HEK293 (cell line): ENCODE measurements at regions not wholly inside any gene's neighbourhood (a gene's known extent, or its start where the extent isn't known, plus 50 kb on each side); places are given as distances from the start of the nearest gene placed in this dataset.

Experiments used
- CTCF ChIA-PET: fragments of 350-600 bp; formaldehyde crosslinking; extraction: SDS; loops from one replicate; lab custom pipeline; 2021; ENCODE audit warnings: antibody characterized with exemption; lab: Yijun Ruan, JAX
- POLR2A ChIA-PET: fragments of 300-600 bp; formaldehyde crosslinking; extraction: SDS; loops from one replicate; lab custom pipeline; 2020; ENCODE audit warnings: antibody characterized with exemption, inconsistent platforms; lab: Yijun Ruan, JAX
- H3K27ac ChIP-seq: fragments of 200-500 bp; sonication (Bioruptor generic); 2 replicates; pipeline ENCODE4 v1.5.1; 2014; ENCODE audit warnings: low read depth, low read length, control low read depth, inconsistent platforms; ENCODE audit errors: extremely low read depth
- H3K36me3 ChIP-seq, 2 experiments: fragments of 200-500 bp in 1 of 2; sonication (Bioruptor generic) in 1 of 2; 1 replicate in 1 of 2; 2 replicates in 1 of 2; pipeline ENCODE4 v1.5.1; 2014 to 2017; ENCODE audit warnings: inconsistent platforms in 2 of 2, low read length in 2 of 2; ENCODE audit not compliant: control insufficient read depth in 2 of 2, insufficient read depth in 1 of 2
- H3K4me1 ChIP-seq: fragments of 200-500 bp; sonication (Bioruptor generic); 2 replicates; pipeline ENCODE4 v1.5.1; 2014; ENCODE audit warnings: mild to moderate bottlenecking, low read length, inconsistent platforms; ENCODE audit not compliant: control insufficient read depth, insufficient read depth
- H3K4me3 ChIP-seq: 2 replicates; pipeline ENCODE4 v1.5.1; 2011; ENCODE audit warnings: low read depth, mild to moderate bottlenecking, control low read depth, low read length, moderate library complexity
- H3K9me3 ChIP-seq: fragments of 200-500 bp; sonication (Bioruptor generic); 2 replicates; pipeline ENCODE4 v1.5.1; 2014; ENCODE audit warnings: low read depth, low read length, inconsistent platforms; ENCODE audit not compliant: control insufficient read depth, insufficient read depth
- BCL11B ChIP-seq: fragments of 450-650 bp; formaldehyde crosslinking; IDR thresholded peaks from 2 replicates; pipeline ENCODE4 v1.5.1; 2016; ENCODE audit warnings: low read depth, missing biosample characterization, missing genetic modification characterization
- BCL6B ChIP-seq: fragments of 450-650 bp; formaldehyde crosslinking; IDR thresholded peaks from 2 replicates; pipeline ENCODE4 v1.5.1; 2017; ENCODE audit warnings: missing biosample characterization, missing genetic modification characterization
- GLIS1 ChIP-seq: fragments of 450-650 bp; formaldehyde crosslinking; IDR thresholded peaks from 2 replicates; pipeline ENCODE4 v1.5.1; 2016; ENCODE audit warnings: missing biosample characterization, missing genetic modification characterization
- IKZF3 ChIP-seq: fragments of 450-650 bp; IDR thresholded peaks from 2 replicates; pipeline ENCODE4 v1.5.0; 2018; ENCODE audit warnings: missing biosample characterization, mild to moderate bottlenecking, missing genetic modification characterization, moderate library complexity
- REST ChIP-seq: fragments of 450-650 bp; formaldehyde crosslinking; IDR thresholded peaks from 2 replicates; pipeline ENCODE4 v1.5.1; 2016; ENCODE audit warnings: missing biosample characterization, missing genetic modification characterization
- SCRT1 ChIP-seq: fragments of 450-650 bp; formaldehyde crosslinking; IDR thresholded peaks from 2 replicates; pipeline ENCODE4 v1.5.1; 2016; ENCODE audit warnings: missing biosample characterization, missing genetic modification characterization, borderline replicate concordance
- ZBTB11 ChIP-seq: fragments of 450-650 bp; formaldehyde crosslinking; conservative IDR thresholded peaks from 2 replicates; pipeline ENCODE4 v1.5.1; 2016; ENCODE audit warnings: low read depth, missing biosample characterization, missing genetic modification characterization
- ZBTB26 ChIP-seq: fragments of 450-650 bp; formaldehyde crosslinking; optimal IDR thresholded peaks from 2 replicates; pipeline ENCODE3; 2016; ENCODE audit warnings: missing biosample characterization, mild to moderate bottlenecking, missing genetic modification characterization
- ZBTB48 ChIP-seq: fragments of 450-650 bp; formaldehyde crosslinking; IDR thresholded peaks from 2 replicates; pipeline ENCODE4 v1.5.1; 2016; ENCODE audit warnings: missing biosample characterization, missing genetic modification characterization
- ZEB2 ChIP-seq: fragments of 450-650 bp; formaldehyde crosslinking; IDR thresholded peaks from 2 replicates; pipeline ENCODE4 v1.5.1; 2016; ENCODE audit warnings: missing biosample characterization, missing genetic modification characterization
- ZFHX2 ChIP-seq: fragments of 450-650 bp; formaldehyde crosslinking; conservative IDR thresholded peaks from 2 replicates; pipeline ENCODE4 v1.5.1; 2016; ENCODE audit warnings: missing biosample characterization, missing genetic modification characterization
- ZIC2 ChIP-seq: fragments of 450-650 bp; formaldehyde crosslinking; IDR thresholded peaks from 2 replicates; pipeline ENCODE4 v1.5.1; 2016; ENCODE audit warnings: missing biosample characterization, missing genetic modification characterization
- ZNF140 ChIP-seq: fragments of 450-650 bp; formaldehyde crosslinking; IDR thresholded peaks from 2 replicates; pipeline ENCODE4 v1.5.1; 2016; ENCODE audit warnings: missing biosample characterization, missing genetic modification characterization
- ZNF302 ChIP-seq: fragments of 450-650 bp; formaldehyde crosslinking; IDR thresholded peaks from 2 replicates; pipeline ENCODE4 v1.5.1; 2016; ENCODE audit warnings: missing biosample characterization, missing genetic modification characterization, low read depth
- ZNF335 ChIP-seq: fragments of 450-650 bp; formaldehyde crosslinking; conservative IDR thresholded peaks from 2 replicates; pipeline ENCODE4 v1.5.1; 2016; ENCODE audit warnings: missing biosample characterization, missing genetic modification characterization
- ZNF37A ChIP-seq: fragments of 450-650 bp; IDR thresholded peaks from 2 replicates; pipeline ENCODE4 v1.5.1; 2018; ENCODE audit warnings: missing biosample characterization, missing genetic modification characterization
- ZNF404 ChIP-seq: fragments of 450-650 bp; formaldehyde crosslinking; IDR thresholded peaks from 2 replicates; pipeline ENCODE4 v1.5.1; 2017; ENCODE audit warnings: missing biosample characterization, missing genetic modification characterization
- ZNF416 ChIP-seq: fragments of 450-650 bp; formaldehyde crosslinking; IDR thresholded peaks from 2 replicates; pipeline ENCODE4 v1.5.1; 2016; ENCODE audit warnings: missing biosample characterization, missing genetic modification characterization
- ZNF426 ChIP-seq: fragments of 450-650 bp; formaldehyde crosslinking; IDR thresholded peaks from 2 replicates; pipeline ENCODE4 v1.5.1; 2017; ENCODE audit warnings: missing biosample characterization, missing genetic modification characterization, mild to moderate bottlenecking, inconsistent platforms, moderate library complexity
- ZNF626 ChIP-seq: fragments of 450-650 bp; sonication (Bioruptor Pico); formaldehyde crosslinking; IDR thresholded peaks from 2 replicates; pipeline ENCODE4 v1.5.1; 2018; ENCODE audit warnings: missing biosample characterization, missing genetic modification characterization, inconsistent platforms
- ZNF76 ChIP-seq: fragments of 450-650 bp; formaldehyde crosslinking; IDR thresholded peaks from 2 replicates; pipeline ENCODE4; 2016; ENCODE audit warnings: low read depth, missing biosample characterization, missing genetic modification characterization, borderline replicate concordance
- ZNF768 ChIP-seq: fragments of 450-650 bp; formaldehyde crosslinking; IDR thresholded peaks from 2 replicates; pipeline ENCODE4 v1.5.1; 2018; ENCODE audit warnings: missing biosample characterization, mild to moderate bottlenecking, missing genetic modification characterization
- ZNF830 ChIP-seq: fragments of 450-650 bp; IDR thresholded peaks from 2 replicates; pipeline ENCODE4 v1.5.0; 2018; ENCODE audit warnings: missing biosample characterization, missing genetic modification characterization, low read depth, mild to moderate bottlenecking, moderate library complexity

GRCh38 chr17:13940858-13941665 lies 128.2 kb upstream of the COX10 start:
- H3K27ac ChIP-seq, result no peak overlapping the region
- no peaks in the 10 kb centered on the region for H3K4me1 ChIP-seq
- no peak overlapping the region for H3K4me3 ChIP-seq
- ChIA-PET CTCF (interaction anchor here (0.7 to 1.4 kb wide), 5 partner anchors 8 to 822 kb away, joined by 3 to 4 read pairs (median 4); no protein-coding TSS in a partner anchor), POLR2A (no interaction called here)
- H3K9me3 ChIP-seq, result no peaks in the 10 kb centered on the region
- TF ChIP-seq BCL6B (tag by site-specific recombination) (peak; percentile 62), BCL11B (tag by site-specific recombination) (no peak)
- no peaks in the 10 kb centered on the region for H3K36me3 ChIP-seq

GRCh38 chr17:13941781-13942180 lies 127.5 kb upstream of the COX10 start:
- POLR2A ChIA-PET, result no interaction called here

GRCh38 chr17:13943909-13944308 lies 125.4 kb upstream of the COX10 start:
- H3K9me3 ChIP-seq, result no peaks in the 10 kb centered on the region

More at GRCh38 chr17:13941781-13942180, 127.5 kb upstream of the COX10 start:
- Histone ChIP-seq H3K36me3 (no peaks in the 10 kb centered on the region), H3K4me1 (no peaks in the 10 kb centered on the region), H3K27ac (no peak overlapping the region), H3K4me3 (no peak overlapping the region)
- TF ChIP-seq ZNF335 (tag by site-specific recombination), result no peak
- no peak for TF ChIP-seq GLIS1 (tag by site-specific recombination)
- no peak for TF ChIP-seq ZEB2 (tag by site-specific recombination)
- TF ChIP-seq ZBTB26 (tag by site-specific recombination), result no peak
- TF ChIP-seq ZNF302 (tag by site-specific recombination), result no peak
- TF ChIP-seq ZNF768 (tag by site-specific recombination), result no peak
- TF ChIP-seq ZNF426 (tag by site-specific recombination), result no peak
- TF ChIP-seq ZNF76, result no peak
- TF ChIP-seq ZFHX2, result no peak
- TF ChIP-seq, all 188 proteins: peak for 0
- CTCF ChIA-PET, result interaction anchor here (0.7 to 1.5 kb wide), 3 partner anchors 16 to 1270 kb away, joined by 3 read pairs; no protein-coding TSS in a partner anchor
- no peaks in the 10 kb centered on the region for H3K9me3 ChIP-seq

More at GRCh38 chr17:13943909-13944308, 125.4 kb upstream of the COX10 start:
- no peak overlapping the region for H3K27ac ChIP-seq
- H3K36me3 ChIP-seq, result no peaks in the 10 kb centered on the region
- TF ChIP-seq ZIC2 (tag by site-specific recombination) (no peak), ZNF37A (tag by site-specific recombination) (no peak), SCRT1 (tag by site-specific recombination) (no peak), REST (no peak), ZNF404 (tag by site-specific recombination) (no peak), ZNF626 (tag by site-specific recombination) (no peak), ZNF830 (tag by site-specific recombination) (no peak), ZBTB11 (tag by site-specific recombination) (no peak), ZBTB48 (tag by site-specific recombination) (no peak), IKZF3 (no peak), ZNF416 (tag by site-specific recombination) (no peak), ZNF140 (no peak)
- ChIA-PET CTCF (interaction anchor here (1.1 kb wide), 1 partner anchor 10 kb away, joined by 3 read pairs; no protein-coding TSS in a partner anchor), POLR2A (interaction anchor here (0.9 kb wide), 1 partner anchor 357 kb away, joined by 3 read pairs; the partner anchor contains the start of gene HS3ST3B1)
- H3K4me1 ChIP-seq, result no peaks in the 10 kb centered on the region
- no peak overlapping the region for H3K4me3 ChIP-seq
